Hepatocyte (in vitro differentiated cells): ENCODE measurements at regions not wholly inside any gene's neighbourhood (a gene's known extent, or its start where the extent isn't known, plus 50 kb on each side); places are given as distances from the start of the nearest gene placed in this dataset.

Experiments
- CTCF ChIP-seq: fragments of 200-600 bp; sonication (generic); IDR thresholded peaks from 2 replicates; pipeline ENCODE4 v1.5.1; 2016; ENCODE audit warnings: antibody characterized with exemption, mild to moderate bottlenecking; ENCODE audit not compliant: poor library complexity
- EZH2 ChIP-seq: fragments of 200-600 bp; sonication (generic); IDR thresholded peaks from 2 replicates; pipeline ENCODE4 v1.6.1; 2016; ENCODE audit warnings: antibody characterized with exemption, mild to moderate bottlenecking, borderline replicate concordance

- TF ChIP-seq CTCF (no peak), EZH2 (no peak)
Observed at GRCh38 chr15:69912116-69912515, 185.6 kb downstream of the TLE3 start.
